ENCODE measurements at regions not wholly inside any gene's neighbourhood (a gene's known extent, or its start where the extent isn't known, plus 50 kb on each side); places are given as distances from the start of the nearest gene placed in this dataset.
A peak's percentile ranks its signal among the peaks of the same experiment; 100 is the strongest.
"Not testable (repeated sequence)": the region's sequence is repeated elsewhere in the genome, so short reads cannot be mapped to it uniquely, and the experiment has no call there.

DNA sequence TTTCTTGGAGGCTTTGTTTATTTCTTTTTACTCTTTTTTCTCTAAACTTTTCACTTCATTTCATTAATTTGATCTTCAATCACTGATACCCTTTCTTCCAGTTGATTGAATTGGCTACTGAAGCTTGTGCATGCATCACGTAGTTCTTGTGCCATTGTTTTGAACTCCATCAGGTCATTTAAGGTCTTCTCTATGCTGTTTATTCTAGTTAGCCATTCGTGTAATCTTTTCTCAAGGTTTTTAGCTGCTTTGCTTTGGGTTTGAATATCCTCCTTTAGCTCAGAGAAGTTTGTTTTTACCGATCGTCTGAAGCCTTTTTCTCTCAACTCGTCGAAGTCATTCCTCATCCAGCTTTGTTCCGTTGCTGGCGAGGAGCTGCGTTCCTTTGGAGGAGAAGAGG lies 189.9 kb downstream of the TTC6 start:
- not testable (repeated sequence) for DNase-seq (ENCODE audit: low spot score)

DNA sequence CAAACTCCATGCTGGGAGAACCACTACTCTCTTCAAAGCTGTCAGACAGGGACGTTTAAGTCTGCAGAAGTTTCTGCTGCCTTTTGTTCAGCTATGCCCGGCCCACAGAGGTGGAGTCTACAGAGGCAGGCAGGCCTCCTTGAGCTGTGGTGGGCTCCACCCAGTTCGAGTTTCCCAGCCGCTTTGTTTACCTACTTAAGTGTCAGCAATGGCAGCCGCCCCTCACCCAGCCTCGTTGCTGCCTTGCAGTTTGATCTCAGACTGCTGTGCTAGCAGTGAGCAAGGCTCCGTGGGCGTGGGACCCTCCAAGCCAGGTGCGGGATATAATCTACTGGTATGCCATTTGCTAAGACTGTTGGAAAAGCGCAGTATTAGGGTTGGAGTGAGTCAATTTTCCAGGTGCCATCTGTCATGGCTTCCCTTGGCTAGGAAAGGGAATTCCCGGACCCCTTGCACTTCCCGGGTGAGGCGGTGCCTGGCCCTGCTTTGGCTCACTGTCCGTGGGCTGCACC lies 190.7 kb downstream of the TTC6 start:
- not testable (repeated sequence) for DNase-seq (ENCODE audit: low spot score)

GRCh38 chr14:37787879-37788494 lies 192.6 kb downstream of the TTC6 start:
- DNase-seq (ENCODE audit: low spot score), result no peak

DNA sequence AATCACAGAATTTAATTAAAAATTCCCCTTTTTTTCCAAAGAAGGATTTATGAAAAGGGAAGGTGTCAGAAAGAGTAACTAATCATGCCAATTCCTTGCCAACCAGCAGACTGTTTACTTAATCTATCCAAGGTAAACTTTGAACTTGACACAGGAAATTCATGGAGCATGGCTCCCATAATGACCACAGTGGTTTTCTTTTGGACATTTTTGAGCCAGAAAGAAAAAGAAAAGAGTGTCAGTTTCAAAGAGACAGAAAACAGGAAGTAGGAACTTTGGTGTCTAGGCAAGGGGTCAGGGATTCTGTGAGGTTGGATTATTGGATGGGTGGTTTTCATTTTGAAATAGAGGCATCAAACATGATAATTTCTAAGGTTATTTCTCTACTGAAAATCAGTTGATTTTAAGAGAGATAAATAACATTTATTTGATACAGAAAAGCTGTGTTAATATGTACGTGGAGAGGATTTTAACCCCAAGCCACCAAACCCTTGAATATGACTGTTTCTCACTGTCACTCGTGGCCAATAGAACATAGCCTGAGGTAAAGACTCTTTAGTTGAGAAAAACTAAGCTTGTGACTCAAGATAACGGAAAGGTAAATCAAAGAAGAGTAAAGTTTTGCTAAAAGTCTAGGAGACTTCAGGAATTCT lies 196.1 kb downstream of the TTC6 start:
- DNase-seq (ENCODE audit: low spot score), result no peak

- DNase-seq (ENCODE audit: low spot score), result no peak
Observed at GRCh38 chr14:37792124-37792523, 196.7 kb downstream of the TTC6 start.

- DNase-seq (ENCODE audit: low spot score), result no peak
Observed at GRCh38 chr14:37796703-37797416, 201.4 kb downstream of the TTC6 start.

- no peak for DNase-seq (ENCODE audit: low spot score)
Observed at GRCh38 chr14:37797675-37798074, 202.2 kb downstream of the TTC6 start.

- no peak for DNase-seq (ENCODE audit: low spot score)
Observed at GRCh38 chr14:37807722-37808121, 212.3 kb downstream of the TTC6 start.

DNA sequence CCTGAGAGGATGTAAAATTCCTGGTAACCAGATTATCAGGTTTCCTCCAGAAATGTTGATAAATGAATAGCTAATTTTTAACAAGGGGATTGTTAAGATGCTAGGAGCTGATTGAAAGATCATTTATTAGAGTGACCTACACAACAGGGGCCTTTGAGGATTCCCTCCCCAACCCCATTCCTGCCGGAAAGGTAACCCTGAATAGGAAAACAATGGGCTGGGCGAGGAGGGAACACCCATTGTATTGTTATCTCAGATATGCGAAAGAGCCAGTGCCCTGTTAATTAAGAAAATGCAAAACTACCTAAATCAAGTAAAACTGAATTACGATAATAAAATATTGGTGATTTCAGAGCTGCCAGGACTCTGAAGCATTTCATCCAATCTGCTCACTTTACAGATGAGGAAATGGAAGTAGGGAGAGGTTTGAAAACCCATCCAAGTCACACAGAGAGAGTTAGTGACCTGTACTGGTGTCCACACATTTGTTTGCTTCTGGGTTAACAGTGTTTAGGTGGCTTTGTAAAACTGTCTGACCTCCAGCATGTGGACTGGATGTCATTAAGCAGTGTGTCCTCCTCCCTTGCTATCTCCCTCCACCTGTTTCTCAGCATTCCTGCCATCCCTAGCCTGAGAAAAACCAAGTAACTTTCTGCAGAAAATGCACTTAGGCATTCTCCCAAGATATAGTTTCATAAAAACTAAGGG lies 214.8 kb downstream of the TTC6 start:
- no peak for DNase-seq (ENCODE audit: low spot score)

GRCh38 chr14:37813732-37814131 lies 218.3 kb downstream of the TTC6 start:
- DNase-seq (ENCODE audit: low spot score), result no peak

DNA sequence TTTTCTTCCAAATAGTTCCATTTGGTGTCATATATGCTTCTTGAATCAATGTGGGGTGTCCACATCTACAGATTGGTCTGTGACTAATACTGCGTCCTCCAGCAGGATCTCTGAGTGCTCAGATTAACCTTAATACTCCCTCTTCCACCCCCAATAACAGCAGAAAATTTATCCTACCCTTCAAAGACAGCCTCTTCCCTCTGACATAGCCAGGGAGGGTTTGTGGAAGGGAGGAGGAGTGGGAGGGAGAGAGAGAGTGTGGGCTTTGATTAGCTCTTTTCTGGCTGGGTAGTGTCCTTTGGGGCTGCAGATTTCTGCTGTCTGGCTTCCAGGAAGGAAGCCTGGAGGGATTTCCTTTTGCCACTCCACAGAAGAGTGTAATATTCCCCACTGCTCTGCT lies 220.7 kb downstream of the TTC6 start:
- no peak for DNase-seq (ENCODE audit: low spot score)

DNA sequence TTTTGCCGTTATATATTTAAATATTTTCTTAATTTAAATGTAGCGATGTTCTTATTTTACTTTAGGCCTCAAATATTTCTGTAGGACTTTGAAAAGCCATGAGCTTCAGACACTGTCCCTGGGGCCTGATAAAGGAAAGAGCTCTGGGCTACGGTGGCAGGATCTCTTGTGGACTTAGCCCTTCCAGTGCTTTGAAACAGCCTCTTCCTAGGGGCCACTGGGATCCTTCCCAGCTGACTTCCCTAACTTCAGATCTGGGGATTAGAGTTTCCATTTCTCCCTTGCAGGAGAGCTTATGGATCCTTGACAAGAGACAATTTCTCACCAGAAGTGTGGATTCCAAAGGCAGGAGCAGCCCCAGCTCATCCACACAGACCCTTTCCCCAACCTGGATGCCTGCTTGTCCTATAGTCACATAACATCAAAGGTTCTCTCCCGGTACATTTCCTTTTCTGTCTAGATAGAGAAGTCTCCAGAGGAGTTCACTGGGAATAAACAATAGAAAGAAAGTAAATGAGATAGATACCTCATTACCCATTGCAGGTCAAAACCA lies 221.4 kb downstream of the TTC6 start:
- no peak for DNase-seq (ENCODE audit: low spot score)

DNA sequence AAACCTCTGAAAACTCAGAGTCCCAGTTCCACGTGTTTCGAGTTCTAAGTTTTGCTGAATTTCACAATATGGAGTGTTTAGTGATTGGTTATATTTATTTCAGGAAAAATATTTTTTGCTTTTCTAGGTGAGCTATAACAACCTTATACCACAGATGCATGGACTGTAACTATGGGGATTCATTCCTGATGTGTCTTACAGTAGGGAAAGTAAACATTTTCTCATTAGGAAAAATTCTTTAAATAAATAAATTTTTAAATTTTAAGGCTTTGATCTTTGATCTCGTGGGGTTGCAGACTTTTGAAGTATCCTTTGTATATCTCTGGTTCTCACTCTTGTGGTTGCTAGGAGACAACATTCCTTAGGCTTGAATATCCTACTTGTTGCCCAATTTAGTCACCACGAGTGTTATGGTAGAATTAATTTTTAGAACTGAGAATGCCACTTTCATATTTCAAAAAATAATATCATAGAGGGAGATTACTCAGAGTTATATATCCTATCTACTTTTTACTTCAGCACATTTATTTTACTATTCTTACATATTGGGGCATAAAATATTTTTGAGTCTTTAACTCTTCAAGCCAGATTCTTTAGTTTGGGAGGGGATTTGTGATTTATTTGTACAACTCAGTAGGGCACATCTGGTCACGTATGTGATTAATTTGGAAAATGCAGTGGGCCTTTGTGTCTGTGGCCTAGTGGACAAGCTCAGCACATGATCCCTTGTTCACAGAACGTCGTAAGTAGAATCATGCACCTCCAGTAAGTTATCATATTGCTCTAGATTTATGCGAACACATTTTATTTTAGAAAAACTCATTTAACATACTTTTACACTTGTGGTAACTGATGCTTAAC lies 224.0 kb downstream of the TTC6 start:
- peak; percentile 39 for DNase-seq (ENCODE audit: low spot score)

GRCh38 chr14:37820810-37821209 lies 225.4 kb downstream of the TTC6 start:
- not testable (repeated sequence) for DNase-seq (ENCODE audit: low spot score)

- peak; percentile 24 for DNase-seq (ENCODE audit: low spot score)
Observed at GRCh38 chr14:37824939-37825712, 229.7 kb downstream of the TTC6 start.

GRCh38 chr14:37826869-37827268 lies 231.4 kb downstream of the TTC6 start:
- DNase-seq (ENCODE audit: low spot score), result no peak

- DNase-seq (ENCODE audit: low spot score), result no peak
Observed at GRCh38 chr14:37830271-37830670, 234.8 kb downstream of the TTC6 start.

DNA sequence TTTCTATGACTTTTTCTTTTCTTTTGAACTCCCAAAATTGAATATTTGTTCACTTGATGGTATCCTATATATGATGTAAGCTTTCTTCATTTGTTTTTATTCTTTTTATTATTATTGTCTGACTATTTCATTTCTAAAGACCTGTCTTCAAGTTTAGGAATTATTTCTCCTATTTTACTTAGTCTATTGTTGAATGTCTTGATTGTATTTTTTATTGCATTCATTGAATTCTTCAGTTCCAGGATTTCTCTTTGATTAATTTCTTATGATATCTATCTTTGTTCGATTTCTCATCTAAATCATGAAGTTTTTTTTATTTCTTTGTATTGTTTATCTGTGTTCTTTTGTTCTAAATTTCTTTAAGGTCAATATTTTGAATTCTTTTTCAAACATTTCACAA lies 238.8 kb downstream of the TTC6 start:
- no peak for DNase-seq (ENCODE audit: low spot score)

DNA sequence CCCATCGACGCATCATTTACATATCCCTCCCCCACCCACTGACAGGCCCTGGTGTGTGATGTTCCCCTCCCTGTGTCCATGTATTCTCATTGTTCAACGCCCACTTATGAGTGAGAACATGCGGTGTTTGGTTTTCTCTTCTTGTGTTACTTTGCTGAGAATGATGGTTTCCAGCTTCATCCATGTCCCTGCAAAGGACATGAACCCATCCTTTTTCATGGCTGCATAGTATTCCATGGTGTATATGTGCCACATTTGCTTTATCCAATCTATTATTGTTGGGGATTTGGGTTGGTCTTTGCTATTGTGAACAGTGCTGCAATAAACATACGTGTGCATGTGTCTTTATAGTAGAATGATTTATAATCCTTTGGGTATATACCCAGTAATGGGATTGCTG lies 243.3 kb downstream of the TTC6 start:
- DNase-seq (ENCODE audit: low spot score), result not testable (repeated sequence)

GRCh38 chr14:37841039-37841438 lies 245.6 kb downstream of the TTC6 start:
- DNase-seq (ENCODE audit: low spot score), result not testable (repeated sequence)

Data from umbilical cord (tissue), 1 donor.